HG02678 (cell line): ENCODE measurements at regions not wholly inside any gene's neighbourhood (a gene's known extent, or its start where the extent isn't known, plus 50 kb on each side); places are given as distances from the start of the nearest gene placed in this dataset.
A peak's percentile ranks its signal among the peaks of the same experiment; 100 is the strongest.

Source experiments
- ATAC-seq: cut with Tn5 transposase; IDR thresholded peaks from one replicate; pipeline ENCODE4 v1.9.1; 2021; ENCODE audit warnings: mild to moderate bottlenecking, moderate library complexity; ENCODE audit not compliant: unreplicated experiment

DNA sequence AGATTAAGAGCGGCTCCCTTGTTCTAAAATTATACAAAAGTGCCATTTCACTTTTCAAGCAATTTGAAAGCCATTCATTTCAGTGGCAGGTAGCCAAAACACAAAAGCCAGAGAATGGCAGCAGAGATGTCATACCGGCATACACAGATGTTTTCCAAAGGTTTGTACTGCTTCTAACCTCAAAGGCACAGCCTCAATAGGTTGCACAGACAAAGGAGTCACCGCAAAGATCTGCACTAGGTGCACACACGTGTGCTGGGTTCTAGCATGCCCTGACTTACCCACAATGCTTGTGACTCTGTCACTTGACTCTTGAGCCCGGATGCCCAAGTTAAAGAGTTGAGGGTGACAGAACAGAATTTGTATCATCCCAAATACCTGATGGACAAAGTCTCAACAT is 448.9 kb upstream of the ADGRL2 start:
- no peak for ATAC-seq

DNA sequence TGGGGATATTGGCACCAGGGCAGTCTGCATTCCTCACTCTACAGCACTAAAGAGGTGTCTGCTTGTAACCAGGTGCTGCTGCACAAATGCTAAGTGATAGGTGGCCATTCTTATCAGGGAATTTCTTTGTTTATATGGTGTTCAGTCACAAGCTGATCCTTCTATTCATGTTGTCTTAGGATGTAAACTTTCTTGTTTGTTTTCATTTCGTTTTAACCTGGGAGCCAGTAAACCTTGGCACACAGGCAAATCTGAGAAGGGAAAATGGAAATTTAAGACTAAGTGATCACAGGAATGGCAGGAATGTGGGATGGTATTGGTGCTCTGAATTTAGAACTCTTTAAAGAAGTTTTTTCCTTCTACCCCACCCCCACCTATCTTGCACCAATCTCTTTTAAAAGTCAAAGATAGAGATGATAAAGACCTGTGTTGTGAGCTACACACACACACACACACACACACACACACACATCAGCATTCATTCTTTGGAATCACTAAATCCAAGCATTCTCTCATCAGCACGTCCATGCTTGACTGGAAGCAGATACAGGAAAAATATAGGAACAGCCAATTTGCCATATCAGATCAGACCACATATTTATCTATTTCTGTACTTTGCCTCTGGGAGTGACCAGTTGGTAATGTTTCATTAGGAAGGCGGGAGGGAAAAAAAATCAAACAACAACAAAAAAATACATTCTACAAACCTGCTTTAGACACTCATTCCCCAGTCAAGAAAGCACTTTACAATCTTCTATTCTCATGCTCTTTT is 451.4 kb upstream of the ADGRL2 start:
- ATAC-seq: no peak

DNA sequence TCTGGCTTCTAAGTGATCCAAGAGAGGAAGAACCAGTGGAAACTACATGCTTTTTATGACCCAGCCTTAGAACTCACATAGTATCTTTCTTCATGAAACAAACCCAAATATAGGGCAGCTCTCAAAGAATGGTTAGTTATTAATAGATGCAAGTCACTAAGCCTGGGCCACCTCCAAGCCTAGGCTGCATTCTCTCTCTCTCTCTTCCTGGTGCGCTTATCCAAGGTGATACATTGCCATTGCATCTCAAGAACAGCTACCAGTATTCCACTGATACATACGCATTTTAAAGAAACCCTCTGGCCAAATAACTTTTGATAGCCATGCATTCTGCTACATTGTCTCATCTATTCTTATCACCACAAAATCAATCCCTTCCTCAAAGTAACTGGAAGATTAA is 455.6 kb upstream of the ADGRL2 start:
- no peak for ATAC-seq

DNA sequence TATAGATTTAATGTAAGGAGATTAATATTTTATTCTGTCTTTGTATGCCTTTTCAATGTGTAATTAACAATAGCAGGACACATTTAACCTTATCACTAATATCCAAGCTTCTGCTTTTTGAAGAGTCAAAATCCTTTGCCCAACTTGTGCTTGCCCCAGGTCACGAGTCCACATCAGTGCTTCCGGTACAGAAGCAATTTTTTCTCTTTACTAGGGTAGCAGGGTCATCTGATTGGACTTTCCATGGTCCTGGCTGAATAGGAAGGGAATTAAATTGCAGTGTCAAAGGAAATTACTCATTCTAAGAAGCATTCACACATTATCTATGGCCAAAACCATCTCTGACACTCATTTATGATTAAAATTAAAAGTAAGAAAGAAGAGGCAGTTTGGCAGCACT is 460.5 kb upstream of the ADGRL2 start:
- ATAC-seq: no peak

DNA sequence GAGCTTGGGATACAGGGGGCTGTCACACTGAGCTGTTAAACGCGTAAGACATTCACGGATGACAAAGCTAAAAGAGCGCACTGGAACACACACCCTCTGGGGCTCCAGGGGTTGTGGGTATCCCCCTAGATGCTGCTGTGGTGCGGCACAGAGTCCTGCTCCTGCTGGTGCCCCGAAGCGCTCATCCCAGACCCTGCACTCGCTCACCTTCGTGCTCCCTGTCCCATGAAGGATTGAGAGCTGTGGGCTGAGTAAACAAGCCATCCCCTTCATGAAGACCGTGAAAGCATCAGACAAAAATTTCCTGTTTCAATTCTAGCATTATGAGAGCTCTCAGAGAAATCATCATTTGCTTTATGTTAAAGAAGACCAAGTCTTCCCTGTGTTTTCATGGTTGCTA is 463.5 kb upstream of the ADGRL2 start:
- ATAC-seq: no peak

DNA sequence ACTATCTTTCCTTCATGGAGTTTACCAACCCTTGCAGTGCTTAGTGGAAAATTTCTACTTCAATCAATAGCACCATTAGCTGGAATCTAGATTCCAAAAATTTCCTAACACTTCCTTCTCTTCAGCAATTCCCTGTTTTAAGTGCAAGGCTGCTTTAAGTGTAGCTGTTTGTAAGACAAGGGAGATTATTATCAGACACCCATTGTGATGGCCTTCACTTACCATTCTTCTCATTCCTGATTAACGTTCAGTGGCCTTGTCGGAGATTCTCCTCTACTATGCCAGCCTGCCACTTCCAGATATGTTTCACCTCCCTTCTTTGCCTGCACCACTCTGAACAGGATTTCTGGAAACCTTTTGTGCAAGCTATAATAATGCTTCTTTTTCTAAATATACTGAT is 464.9 kb upstream of the ADGRL2 start:
- ATAC-seq: no peak

DNA sequence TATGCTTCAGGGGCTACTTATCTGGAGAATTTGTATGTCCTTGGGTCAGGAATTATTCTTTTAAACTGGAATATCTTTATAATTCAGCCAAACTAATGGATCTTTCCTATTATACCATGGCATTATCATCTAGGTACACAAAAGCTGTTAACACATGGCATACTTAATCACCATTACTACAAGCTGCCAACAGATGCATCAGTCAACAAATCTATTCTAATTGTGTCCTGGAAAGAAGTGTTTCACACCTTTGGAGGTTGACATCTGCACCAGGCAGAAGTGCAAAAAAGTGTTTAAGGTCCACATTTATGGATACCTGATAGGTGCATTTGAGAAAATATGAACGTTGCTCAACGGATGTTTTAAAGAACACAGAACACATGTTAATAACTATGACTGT is 470.2 kb upstream of the ADGRL2 start:
- no peak for ATAC-seq

DNA sequence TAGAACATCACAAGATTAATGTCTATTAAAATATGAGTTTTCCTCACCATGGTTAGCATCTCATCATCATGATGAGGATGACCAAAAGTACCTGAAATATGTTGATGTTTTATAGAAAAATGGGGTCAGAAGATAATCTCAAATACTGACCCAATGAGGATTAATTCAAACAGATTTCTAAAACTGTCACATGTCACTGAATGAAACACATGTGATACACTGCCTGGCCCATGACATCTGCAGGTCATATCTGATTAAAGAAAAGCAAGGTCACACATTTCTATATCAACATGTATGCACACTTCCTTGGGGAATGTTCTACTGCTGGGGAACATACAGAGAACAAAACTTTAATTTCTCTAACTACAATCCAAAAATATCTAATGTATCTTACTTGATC is 470.6 kb upstream of the ADGRL2 start:
- no peak for ATAC-seq

DNA sequence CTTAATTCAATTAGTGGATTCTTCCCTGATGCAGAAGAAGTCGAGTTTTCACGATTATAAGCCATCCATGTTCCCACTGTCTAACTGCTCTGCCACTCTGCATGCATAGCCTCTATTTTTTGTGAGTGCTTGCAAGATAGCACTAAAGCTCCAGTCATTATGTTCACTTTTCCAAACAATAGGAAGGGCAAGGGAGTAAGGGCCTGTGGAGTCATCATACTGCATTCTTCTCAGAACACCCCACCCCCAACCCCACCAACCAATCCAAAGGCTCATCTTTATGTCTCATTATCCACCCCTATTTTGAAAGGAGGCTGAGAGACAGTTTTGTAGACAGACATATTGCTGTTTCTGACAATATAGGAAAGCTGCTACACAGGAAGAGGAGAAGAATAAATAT is 471.7 kb upstream of the ADGRL2 start:
- no peak for ATAC-seq

DNA sequence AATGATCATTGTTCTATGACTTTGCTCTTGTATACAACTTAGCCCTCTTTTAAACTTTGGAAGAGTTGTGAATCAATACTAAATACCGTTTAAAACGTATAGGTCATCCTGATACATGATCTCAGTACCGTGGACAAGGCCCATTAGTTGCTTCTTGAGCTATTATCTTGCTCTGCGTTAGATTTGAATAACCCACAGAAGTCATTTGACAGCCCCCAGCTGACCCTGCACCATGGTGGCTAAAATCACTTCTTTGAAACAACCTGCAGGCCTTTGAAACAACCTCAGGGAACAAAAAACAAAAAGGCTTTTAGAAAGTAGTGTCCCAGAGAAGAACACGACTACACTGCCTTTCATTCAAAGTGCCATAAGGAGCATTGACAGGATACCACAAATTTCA is 473.0 kb upstream of the ADGRL2 start:
- no peak for ATAC-seq

DNA sequence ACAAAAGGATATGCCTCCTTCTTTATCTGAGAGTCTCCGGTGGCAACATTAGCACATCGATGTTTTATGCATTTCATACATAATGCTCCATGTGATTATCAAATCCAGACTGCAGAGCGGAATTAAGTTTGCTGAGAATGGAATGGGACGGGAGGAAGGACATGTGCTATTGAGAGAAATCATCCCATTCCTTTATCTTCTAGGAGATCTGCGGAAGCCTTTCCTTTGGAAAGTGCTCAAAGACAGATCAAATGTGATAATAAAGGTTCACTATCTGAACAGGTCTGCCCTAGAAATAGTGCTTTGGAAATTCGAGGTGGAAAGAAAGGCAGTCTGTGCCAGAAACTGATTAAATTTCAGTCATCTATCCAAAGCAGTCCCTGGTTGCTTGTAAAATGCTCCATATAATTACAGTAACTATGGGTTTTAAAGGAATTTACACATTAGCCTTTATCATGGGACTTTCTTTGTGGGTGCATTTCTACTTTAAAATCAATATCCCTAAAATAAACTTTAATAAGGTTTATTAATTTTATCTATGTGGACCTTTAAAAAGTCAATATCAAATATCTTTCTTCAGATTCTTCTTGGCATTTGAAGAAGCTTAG is 473.5 kb upstream of the ADGRL2 start:
- no peak for ATAC-seq

DNA sequence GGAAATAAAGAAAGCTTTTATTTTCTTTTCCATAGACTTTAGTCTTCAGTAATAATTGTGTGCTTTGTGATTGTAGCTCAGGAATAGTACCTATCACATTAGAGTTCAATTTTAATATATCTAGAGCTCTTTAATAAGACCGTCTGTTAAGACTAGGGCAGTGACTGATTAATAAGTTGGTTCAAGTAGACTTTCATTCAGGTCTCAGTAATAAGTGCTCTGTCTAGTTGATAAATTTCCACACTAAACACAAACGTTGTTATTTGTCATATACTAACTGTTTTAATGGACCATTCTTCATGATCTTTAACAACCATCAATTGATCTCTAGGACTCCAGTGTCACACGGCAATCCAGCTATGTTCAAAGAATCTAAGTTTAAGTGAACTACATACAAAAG is 474.5 kb upstream of the ADGRL2 start:
- ATAC-seq: no peak

DNA sequence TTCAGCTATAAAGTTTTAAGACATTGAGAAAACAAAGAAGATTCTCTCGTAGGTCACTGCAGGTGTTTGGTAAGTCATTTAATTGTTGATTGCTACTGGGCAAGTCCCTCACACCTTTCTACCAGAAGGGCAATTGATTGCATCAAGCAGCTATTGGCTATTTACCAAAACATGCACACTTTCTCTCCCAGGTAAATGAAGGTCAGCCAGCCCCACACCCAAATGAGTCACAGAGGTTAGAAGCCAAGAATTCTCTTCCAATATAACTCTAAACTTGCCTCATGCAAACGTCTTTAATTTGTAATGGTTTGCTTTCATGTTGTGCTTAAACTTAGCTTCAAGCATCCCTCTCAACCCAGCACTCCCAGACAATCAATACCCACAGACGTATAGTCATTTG is 475.3 kb upstream of the ADGRL2 start:
- no peak for ATAC-seq

DNA sequence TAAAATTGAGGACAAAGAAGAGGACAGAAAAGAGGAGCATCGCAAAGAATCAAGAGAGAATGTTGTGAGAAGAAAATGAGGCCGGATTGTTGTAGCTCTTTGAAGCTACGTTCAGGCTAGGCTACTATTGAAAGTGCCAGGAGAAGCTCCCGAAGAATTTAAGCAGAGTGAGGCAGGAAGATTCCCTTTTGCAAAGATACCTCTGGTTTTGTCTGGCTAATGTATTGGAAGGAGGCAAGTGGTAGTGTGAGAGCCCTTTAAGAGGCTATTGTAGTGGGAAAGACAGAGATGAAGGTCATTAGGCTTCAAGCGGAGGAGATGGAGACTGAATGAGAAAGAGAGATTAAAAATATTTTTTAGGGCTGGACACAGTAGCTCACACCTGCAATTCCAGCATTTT is 476.9 kb upstream of the ADGRL2 start:
- no peak for ATAC-seq

DNA sequence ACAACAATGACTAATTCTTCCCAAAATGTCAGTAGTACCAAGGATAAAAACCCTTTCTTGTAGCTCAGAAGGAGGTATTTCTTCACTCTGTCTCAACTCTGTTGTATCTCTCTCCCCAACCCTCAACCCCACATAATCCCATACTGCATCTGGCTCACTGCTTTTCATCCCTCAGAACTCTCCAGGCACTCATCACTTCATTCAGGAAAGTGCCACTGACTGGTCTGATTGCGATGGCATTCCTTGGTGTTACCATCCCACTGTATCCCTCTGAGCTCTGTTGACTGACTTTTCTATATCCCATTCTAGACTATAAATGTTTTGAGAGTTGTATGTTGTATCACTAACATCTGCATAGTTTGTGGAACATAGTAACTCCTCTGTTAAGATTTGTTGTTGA is 483.5 kb upstream of the ADGRL2 start:
- no peak for ATAC-seq

DNA sequence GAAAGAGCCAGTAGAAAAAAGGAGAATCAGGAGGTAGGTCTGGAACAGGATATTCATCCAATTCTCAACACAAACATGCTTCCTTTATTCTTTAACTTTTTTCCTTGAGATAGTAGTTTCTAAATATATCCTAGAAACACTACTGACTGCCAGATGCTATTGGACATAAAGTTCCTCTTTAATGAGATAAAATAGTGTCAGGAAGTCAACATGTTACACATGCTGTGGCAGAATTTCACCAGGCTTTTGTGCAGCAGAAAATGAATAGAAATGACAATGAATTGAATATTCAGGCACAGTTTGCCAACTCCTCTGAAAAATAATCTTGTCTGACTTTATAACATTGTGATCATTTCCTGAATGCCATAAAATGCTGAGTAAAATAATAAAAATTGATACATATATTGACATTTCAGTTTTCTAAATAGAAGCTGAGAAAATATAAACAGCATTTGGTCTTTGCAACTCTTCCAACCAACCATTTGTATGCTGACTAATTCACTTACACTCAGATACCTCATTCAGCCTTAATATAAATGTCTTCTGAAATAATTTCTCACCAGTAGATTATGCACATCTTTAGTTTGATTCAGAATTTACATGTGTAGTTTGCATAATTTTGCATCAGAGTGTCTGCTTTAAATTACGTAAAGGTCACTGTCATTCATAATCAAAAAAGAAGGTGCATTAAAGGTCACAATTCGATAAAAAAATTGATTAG is 486.1 kb upstream of the ADGRL2 start:
- no peak for ATAC-seq

DNA sequence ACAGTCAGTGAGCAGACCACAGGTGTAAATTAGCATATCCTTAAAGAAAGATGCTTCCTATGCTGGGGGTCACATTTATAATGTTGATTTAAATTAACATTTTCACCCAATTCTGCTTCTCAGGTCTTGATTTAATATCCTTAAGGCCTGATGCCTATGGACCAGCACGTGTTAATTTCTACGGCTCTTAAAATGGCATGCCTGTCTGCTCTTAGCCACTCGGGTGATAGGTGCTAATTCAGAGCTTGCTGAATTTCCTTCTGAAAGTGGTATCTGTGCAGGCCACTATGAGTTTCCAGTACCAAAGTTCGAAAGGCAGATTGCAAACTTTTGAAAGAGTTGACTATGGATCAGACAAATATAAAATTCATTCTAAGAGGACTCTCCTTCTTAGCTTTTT is 487.4 kb upstream of the ADGRL2 start:
- ATAC-seq: no peak

DNA sequence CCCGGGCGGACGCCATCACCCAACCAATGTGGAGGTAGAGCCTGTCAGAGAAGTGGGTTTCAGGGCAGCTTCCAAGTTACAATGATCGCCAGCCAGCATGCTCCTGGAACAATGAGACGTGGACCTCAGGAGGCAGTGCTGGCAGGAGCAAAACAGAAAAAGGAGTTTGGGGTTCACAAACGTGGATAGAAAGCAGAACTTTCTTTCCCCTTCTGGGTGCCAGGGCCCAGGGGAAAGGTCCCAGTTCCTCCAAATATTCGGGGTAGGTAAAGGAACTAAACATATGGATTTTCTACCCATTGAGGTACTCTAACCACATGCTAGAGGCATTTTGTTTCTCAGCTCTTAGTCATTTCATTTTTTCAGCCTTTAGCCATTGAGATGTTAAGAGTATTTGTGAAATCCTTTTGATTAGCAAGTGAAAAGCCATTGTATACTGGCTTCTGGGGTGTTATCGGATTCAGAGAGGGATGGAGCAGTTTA is 488.4 kb upstream of the ADGRL2 start:
- ATAC-seq: no peak

DNA sequence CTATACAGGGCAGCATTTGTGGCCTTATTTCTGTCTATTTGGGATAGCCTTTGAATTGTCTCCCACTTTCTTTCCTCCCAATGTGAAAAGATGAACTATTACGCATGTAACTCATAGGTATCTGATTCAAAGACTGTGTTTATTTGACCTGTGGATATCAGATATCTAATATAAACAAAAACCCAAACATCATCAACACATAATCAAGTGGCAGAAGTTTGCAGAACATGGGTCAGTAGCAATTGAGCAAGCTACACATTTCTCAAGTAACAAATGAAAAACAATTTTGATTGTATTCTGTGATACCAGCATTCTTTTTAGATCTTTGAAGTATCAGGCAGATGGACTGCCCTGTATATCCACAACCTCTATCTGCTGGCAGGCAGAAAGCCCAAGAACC is 490.5 kb upstream of the ADGRL2 start:
- ATAC-seq: no peak

DNA sequence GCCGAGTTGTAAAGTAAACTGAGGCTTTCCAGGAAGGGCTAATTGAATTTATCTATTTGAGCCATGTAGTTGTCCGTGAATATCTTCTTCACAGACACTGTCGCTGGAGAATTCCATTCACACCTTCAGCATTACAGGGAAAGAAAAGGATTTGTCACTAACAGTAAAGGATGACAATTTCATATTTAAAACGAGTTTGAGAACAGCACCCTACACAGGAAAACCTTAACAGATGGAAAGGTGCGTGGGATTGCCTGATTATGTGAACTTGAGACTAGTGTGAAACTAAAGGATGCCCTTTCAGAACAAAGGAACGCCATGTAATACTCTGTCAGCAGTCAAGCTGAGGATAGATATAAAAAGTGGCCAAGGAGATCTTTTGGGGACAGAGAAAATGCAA is 492.5 kb upstream of the ADGRL2 start:
- ATAC-seq: no peak

DNA sequence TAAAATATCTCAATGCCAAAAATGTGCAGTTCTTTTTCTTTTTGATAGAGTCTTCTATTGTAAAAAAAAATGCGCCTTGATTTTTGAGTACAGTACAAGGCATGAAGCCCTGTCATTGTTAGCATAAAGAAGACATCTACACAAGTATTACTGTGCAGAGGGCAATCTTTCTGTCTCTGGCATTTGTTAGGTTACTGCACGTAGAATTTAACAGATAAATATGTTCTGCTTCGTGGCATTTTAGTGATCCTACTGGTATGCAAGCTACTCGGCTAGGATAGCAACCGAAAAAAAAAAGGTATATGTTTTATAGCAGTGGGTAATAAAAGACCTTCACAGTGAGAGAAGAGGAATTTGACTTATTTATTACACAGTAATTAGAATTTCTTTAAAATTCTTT is 492.9 kb upstream of the ADGRL2 start:
- no peak for ATAC-seq

DNA sequence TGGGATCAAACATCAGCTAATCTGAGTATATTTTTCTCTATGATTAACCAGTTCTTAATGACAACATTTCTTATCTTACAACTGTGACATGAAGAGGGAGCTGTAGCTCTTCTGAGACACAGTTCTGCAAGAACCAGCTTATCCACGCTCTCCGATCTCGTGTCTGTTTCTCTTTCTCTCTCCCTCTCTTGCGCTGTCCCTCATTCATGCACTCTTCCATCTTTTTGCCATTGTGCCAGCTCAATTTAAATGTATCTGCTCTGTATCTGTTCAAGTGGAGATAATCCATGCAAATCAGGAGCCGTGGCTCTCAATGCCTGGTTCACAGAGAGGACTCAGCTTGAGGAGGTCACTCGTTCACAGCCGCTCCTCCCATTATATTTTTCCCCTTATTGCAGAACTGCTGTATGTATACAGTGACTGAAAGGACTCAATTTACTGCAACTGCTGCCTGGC is 494.7 kb upstream of the ADGRL2 start:
- ATAC-seq: peak; percentile 53
